ENCODE measurements at regions not wholly inside any gene's neighbourhood (a gene's known extent, or its start where the extent isn't known, plus 50 kb on each side); places are given as distances from the start of the nearest gene placed in this dataset.
A peak's percentile ranks its signal among the peaks of the same experiment; 100 is the strongest.
"Not testable (repeated sequence)": the region's sequence is repeated elsewhere in the genome, so short reads cannot be mapped to it uniquely, and the experiment has no call there.

DNA sequence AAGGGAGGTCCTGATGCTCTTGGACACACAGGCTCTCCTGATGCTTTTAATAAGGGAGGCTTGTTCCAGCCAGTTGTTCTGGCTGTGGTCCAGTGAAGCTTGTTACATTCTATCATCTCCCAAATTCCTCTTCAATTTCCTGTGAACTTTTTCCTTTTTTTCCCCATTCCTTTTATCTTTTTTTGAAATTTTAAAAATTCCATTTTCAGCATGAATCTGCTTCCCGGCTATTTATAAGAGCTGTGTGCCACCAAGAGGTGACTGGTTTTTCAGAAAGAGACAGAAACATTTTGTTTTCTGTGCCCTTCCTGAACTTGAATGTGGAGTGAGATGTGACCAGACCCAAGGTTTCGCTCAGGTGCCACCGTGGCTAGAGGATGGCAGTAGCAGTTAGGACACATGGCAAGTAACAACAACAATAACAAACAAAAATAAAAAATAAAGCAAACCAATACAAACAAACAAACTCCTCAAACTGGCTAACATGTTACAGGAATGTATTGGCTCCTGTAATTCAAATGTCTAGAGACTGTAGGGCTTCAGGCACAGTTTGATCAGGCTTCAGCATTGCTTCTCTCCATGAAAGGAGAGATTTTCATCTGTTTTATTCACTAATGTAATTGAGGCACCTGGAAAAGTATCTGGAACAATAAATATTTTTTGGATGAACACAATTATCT is 121.1 kb downstream of the BOD1 start:
- Histone ChIP-seq H3K9me3 (replicated peaks) (no peaks in the 10 kb centered on the region), H3K27ac (peak overlapping the region; percentile 96)

GRCh38 chr5:173494446-173494845 is 122.0 kb downstream of the BOD1 start:
- H3K36me3 ChIP-seq, result no peaks in the 10 kb centered on the region
- peaks cover 61% of the 10 kb centered on the region for H3K4me1 ChIP-seq
- peak overlapping the region; percentile 96 for H3K27ac ChIP-seq
- DNase-seq, result no peak
- no peaks in the 10 kb centered on the region for H3K27me3 ChIP-seq
- no peak overlapping the region for H3K4me3 ChIP-seq
- peaks cover 1% of the 10 kb centered on the region; the same call in 1 of the 2 replicates for H3K9me3 ChIP-seq (replicated peaks)

More for the DNA sequence above, 121.1 kb downstream of the BOD1 start:
- DNase-seq, result peak; percentile 76 to 86
- Histone ChIP-seq H3K4me1 (peaks cover 69% of the 10 kb centered on the region), H3K27me3 (no peaks in the 10 kb centered on the region), H3K36me3 (no peaks in the 10 kb centered on the region), H3K4me3 (no peak overlapping the region)

DNA sequence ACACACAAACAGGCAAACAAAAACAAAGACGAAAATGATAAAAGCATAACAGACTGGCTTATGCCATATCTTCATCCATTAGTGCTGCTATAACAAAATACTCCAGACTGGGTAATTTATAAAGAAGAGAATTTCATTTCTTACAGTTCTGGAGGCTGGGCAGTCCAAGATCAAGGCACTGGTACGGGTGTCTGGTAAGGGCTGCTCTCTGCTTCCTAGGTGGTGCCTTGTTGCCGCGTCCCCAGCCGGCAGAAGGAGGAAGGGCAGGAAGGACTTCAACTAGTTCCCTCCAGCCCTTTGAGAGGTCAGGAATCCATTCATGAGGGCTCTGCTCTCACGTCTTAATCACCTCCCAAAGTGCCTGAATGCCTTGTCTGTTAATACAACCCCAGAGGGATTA is 122.6 kb downstream of the BOD1 start:
- no peak for DNase-seq

DNA sequence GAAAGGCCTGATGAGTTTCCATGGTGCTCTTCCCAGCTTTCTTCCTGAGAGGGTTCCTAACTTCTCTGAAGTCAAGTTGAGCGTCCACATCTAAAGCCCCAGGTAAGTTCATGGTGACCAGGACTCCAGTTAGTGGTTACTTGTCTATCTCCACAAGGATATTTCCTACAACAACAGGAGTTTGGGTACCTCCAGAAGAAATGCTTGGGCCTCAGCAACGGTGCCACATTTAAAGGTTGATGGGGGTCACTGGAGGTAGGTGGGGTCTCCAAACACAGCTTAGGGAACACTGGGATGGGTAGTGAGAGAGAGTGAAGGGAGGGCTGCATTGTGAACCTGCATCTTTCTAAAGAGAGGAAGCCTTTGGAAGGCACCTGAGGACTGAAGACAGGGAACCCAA is 123.4 kb downstream of the BOD1 start:
- no peak for DNase-seq
- H3K27ac ChIP-seq, result no peak overlapping the region
- no peak overlapping the region for H3K4me3 ChIP-seq
- peaks cover 47% of the 10 kb centered on the region for H3K4me1 ChIP-seq
- no peaks in the 10 kb centered on the region for H3K36me3 ChIP-seq
- H3K9me3 ChIP-seq (replicated peaks), result peaks cover 6% of the 10 kb centered on the region; the same call in 1 of the 2 replicates
- no peaks in the 10 kb centered on the region for H3K27me3 ChIP-seq

More for the DNA sequence above, 122.6 kb downstream of the BOD1 start:
- H3K27ac ChIP-seq, result no peak overlapping the region
- no peaks in the 10 kb centered on the region for H3K36me3 ChIP-seq
- no peaks in the 10 kb centered on the region for H3K27me3 ChIP-seq
- peaks cover 55% of the 10 kb centered on the region for H3K4me1 ChIP-seq
- H3K4me3 ChIP-seq, result no peak overlapping the region
- H3K9me3 ChIP-seq (replicated peaks), result peaks cover 6% of the 10 kb centered on the region; the same call in 1 of the 2 replicates

DNA sequence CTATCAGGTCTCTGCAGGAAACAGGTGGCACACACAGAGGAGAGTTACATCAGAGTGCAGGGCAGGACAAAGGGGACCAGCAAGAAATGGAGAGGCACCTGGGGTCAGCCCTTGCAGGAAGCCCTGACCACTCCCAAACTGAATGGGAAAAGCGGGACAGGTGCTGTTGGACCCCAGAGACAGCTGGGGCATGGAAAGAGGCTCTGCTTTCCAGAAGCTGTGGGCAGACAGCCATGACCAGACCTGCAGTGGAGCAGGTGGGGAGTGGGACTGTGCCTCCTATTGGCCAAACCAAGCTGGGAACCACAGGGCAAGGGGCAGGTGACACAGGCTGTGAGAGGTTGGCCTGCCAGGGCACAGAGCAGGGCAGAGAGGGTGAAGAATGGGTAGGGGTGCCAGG is 125.8 kb downstream of the BOD1 start:
- H3K27me3 ChIP-seq, result no peaks in the 10 kb centered on the region
- no peak overlapping the region for H3K27ac ChIP-seq
- no peak overlapping the region for H3K4me3 ChIP-seq
- H3K9me3 ChIP-seq (replicated peaks), result peaks cover 6% of the 10 kb centered on the region; the same call in 1 of the 2 replicates
- DNase-seq, result peak in 1 of 2 experiments; percentile 21
- no peaks in the 10 kb centered on the region for H3K36me3 ChIP-seq
- peaks cover 25% of the 10 kb centered on the region for H3K4me1 ChIP-seq

GRCh38 chr5:173488144-173488543 is 128.3 kb downstream of the BOD1 start:
- peaks cover 6% of the 10 kb centered on the region; the same call in 1 of the 2 replicates for H3K9me3 ChIP-seq (replicated peaks)
- H3K4me1 ChIP-seq, result peaks cover 11% of the 10 kb centered on the region
- no peak overlapping the region for H3K27ac ChIP-seq
- no peaks in the 10 kb centered on the region for H3K27me3 ChIP-seq
- H3K36me3 ChIP-seq, result no peaks in the 10 kb centered on the region
- H3K4me3 ChIP-seq, result no peak overlapping the region
- DNase-seq, result no peak

- peaks cover 11% of the 10 kb centered on the region for H3K4me1 ChIP-seq
- H3K4me3 ChIP-seq, result no peak overlapping the region
- H3K9me3 ChIP-seq (replicated peaks), result peaks cover 6% of the 10 kb centered on the region; the same call in 1 of the 2 replicates
- no peaks in the 10 kb centered on the region for H3K27me3 ChIP-seq
- DNase-seq, result no peak
- H3K27ac ChIP-seq, result no peak overlapping the region
- no peaks in the 10 kb centered on the region for H3K36me3 ChIP-seq
Measured at GRCh38 chr5:173487300-173487699, 129.2 kb downstream of the BOD1 start.

DNA sequence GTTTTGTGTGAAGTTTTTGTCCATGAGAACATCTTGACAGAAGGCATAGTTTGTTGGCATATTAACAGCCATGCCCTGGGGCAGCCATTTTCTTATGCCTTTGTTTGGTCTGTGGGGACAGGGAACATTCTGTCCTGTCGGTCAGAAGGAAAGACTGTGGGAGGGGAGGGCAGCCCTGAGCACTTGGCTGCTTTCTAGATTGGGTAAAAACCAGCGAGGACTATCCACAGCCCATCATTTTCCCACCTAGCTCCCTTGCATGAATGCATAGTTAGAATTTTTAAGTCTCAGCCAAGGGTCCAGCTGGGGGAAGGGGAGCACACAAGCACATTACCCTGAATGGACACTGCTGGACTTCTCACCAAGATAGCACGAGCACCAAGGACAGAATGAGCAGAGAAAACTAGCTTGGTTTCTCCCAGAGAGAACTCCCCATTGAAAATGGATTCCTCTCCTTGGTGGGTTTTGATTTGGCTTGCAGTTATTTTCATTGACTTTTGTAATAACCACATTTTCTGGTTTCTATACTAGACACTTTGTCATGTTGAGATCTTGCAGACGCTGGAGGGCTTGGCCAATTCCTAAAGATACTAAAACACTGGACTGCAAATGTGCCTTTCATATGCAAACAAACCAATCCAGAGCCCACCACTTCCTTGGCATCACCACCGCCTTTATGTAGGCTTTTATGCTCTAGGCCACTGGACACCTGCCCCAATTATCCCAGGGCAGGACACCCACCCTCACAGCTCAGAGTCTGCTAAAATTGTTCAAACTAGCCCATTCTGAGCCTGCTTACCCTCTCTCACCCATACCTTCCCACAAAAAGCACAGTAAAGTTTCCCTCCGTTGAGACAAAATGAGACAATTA is 129.9 kb downstream of the BOD1 start:
- DNase-seq, result no peak
- H3K36me3 ChIP-seq, result no peaks in the 10 kb centered on the region
- H3K9me3 ChIP-seq (replicated peaks), result peaks cover 6% of the 10 kb centered on the region; the same call in 1 of the 2 replicates
- no peaks in the 10 kb centered on the region for H3K27me3 ChIP-seq
- no peak overlapping the region for H3K27ac ChIP-seq
- H3K4me1 ChIP-seq, result peaks cover 11% of the 10 kb centered on the region
- no peak overlapping the region for H3K4me3 ChIP-seq

DNA sequence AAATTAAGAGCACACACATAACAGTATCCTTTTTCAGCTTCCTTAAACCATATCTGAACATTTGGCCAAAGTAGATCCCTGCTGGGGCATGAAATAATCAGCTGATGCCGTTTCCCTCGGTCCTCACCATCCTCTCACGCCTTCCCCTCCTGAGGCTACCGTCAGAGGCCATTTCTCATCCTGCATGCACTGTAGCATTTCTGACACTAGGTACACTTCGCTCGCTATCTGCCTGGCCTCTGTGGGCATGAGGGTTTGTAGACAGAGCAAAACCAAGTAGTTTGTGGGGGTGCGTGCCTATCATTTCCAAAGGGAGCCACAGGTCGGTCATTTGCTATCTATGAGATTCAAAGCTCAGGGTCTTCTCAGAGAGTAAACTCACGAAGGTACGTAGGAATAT is 131.9 kb downstream of the BOD1 start:
- Histone ChIP-seq H3K4me1 (0 out of 2 replicates have a peak, but pooled peaks cover 2% of the 10 kb centered on the region), H3K36me3 (no peaks in the 10 kb centered on the region), H3K27ac (no peak overlapping the region), H3K9me3 (replicated peaks) (peaks cover 6% of the 10 kb centered on the region; the same call in 1 of the 2 replicates), H3K27me3 (no peaks in the 10 kb centered on the region), H3K4me3 (no peak overlapping the region)
- DNase-seq, result no peak

DNA sequence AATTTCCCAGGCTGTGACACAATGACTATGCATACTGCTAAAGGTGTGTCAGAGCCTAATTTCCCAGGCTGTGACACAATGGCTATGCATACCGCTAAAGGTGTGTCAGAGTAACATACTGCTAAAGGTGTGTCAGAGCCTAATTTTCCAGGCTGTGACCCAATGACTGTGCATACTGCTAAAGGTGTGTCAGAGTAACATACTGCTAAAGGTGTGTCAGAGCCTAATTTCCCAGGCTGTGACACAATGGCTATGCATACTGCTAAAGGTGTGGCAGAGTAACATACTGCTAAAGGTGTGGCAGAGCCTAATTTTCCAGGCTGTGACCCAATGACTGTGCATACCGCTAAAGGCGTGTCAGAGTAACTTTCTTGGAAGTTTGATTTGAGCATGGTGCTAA is 132.9 kb downstream of the BOD1 start:
- DNase-seq; H3K27me3 ChIP-seq; H3K36me3 ChIP-seq; H3K9me3 ChIP-seq (replicated peaks); H3K27ac ChIP-seq; H3K4me1 ChIP-seq; H3K4me3 ChIP-seq: not testable (repeated sequence)

GRCh38 chr5:173483160-173483559 is 133.3 kb downstream of the BOD1 start:
- Histone ChIP-seq H3K36me3 (no peaks in the 10 kb centered on the region), H3K4me1 (0 out of 2 replicates have a peak, but pooled peaks cover 2% of the 10 kb centered on the region), H3K9me3 (replicated peaks) (no peaks in the 10 kb centered on the region), H3K27me3 (no peaks in the 10 kb centered on the region), H3K27ac (no peak overlapping the region), H3K4me3 (no peak overlapping the region)
- no peak for DNase-seq

DNA sequence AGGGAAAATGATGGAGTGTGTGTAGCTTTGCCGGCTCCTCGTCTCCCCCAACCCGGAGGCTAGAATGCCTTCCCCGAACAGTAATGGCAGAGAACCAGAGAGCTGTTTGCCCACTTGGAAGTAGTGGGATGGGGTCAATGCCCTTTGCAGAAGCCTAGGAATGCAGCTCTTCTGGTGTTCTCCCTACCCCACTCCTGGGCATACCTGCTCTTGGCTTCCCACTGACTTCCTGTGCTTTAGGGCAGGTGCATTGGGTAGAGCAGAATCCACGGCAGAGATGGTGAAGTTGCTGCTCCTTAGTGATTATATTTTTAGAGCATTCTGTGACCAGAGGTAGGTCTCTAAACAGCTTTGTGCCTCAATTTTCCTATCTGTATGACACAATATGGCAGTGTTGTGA is 134.6 kb downstream of the BOD1 start:
- no peaks in the 10 kb centered on the region for H3K4me1 ChIP-seq
- H3K27ac ChIP-seq, result no peak overlapping the region
- no peak for DNase-seq
- no peaks in the 10 kb centered on the region for H3K27me3 ChIP-seq
- no peaks in the 10 kb centered on the region for H3K36me3 ChIP-seq
- no peaks in the 10 kb centered on the region for H3K9me3 ChIP-seq (replicated peaks)
- H3K4me3 ChIP-seq, result no peak overlapping the region

GRCh38 chr5:173480896-173481295 is 135.6 kb downstream of the BOD1 start:
- no peaks in the 10 kb centered on the region for H3K36me3 ChIP-seq
- H3K4me1 ChIP-seq, result no peaks in the 10 kb centered on the region
- no peak for DNase-seq
- no peaks in the 10 kb centered on the region; the same call in 1 of the 2 replicates for H3K9me3 ChIP-seq (replicated peaks)
- H3K4me3 ChIP-seq, result no peak overlapping the region
- no peaks in the 10 kb centered on the region for H3K27me3 ChIP-seq
- H3K27ac ChIP-seq, result no peak overlapping the region

GRCh38 chr5:173479711-173480110 is 136.7 kb downstream of the BOD1 start:
- Histone ChIP-seq H3K27me3 (no peaks in the 10 kb centered on the region), H3K4me3 (no peak overlapping the region), H3K27ac (no peak overlapping the region), H3K4me1 (0 out of 2 replicates have a peak, but pooled peaks cover 4% of the 10 kb centered on the region), H3K9me3 (replicated peaks) (no peaks in the 10 kb centered on the region; the same call in 1 of the 2 replicates), H3K36me3 (no peaks in the 10 kb centered on the region)
- DNase-seq, result no peak
